ENCODE measurements at regions not wholly inside any gene's neighbourhood (a gene's known extent, or its start where the extent isn't known, plus 50 kb on each side); places are given as distances from the start of the nearest gene placed in this dataset.
A peak's percentile ranks its signal among the peaks of the same experiment; 100 is the strongest.

DNA sequence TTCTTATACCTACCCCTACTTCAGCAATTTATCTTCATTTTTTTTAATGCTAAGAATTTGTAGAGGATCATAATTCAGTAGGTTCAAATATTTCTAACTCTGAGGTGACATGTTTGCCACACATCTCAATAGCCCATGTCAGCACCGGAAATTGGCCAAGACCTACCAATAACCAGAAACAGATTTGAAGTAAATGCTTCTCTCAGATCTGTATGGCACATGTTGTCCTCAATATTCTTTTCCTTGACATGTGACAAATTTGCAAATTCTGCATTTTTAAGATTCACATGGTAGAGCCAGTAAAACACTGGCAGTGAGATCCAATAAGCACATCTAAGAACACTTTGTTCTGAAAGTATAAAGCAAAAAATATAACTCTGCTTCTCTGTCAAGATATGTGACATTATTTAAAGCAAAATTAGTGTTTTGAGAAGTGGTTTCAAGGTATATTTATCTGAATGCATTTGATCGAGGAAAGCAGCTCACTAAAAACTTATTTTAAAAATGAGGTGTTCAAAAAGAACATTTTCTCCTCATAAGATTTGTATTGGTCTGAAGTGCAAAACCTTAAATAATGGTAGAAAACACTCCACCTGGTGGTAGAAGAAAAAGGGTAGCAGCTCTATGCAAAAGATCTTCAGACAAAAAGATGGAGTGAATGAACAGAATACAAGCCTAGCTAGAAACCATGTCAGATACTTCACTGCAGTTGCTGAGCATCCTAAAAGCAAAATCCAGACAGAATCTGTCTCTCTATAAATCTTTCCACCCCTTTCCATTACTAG, 513.8 kb upstream of the FAM241A start:
- no peaks in the 10 kb centered on the region for H3K36me3 ChIP-seq
- intact Hi-C loops (cut with DNase I) = no loop called here
- no peak overlapping the region for H3K27ac ChIP-seq
- no peak for ATAC-seq
- FAIRE-seq = no peak
- no peaks in the 10 kb centered on the region for H3K4me1 ChIP-seq
- 37 to 52% methylated on average over 2 of the region's 2 CpGs for WGBS, 2 donors
- H3K27me3 ChIP-seq = peaks cover 0 to 15% (median 2%) of the 10 kb centered on the region in 4 donors
- DNase-seq = no peak
- no peak overlapping the region for H3K4me3 ChIP-seq
- TF ChIP-seq, protein P1, sequence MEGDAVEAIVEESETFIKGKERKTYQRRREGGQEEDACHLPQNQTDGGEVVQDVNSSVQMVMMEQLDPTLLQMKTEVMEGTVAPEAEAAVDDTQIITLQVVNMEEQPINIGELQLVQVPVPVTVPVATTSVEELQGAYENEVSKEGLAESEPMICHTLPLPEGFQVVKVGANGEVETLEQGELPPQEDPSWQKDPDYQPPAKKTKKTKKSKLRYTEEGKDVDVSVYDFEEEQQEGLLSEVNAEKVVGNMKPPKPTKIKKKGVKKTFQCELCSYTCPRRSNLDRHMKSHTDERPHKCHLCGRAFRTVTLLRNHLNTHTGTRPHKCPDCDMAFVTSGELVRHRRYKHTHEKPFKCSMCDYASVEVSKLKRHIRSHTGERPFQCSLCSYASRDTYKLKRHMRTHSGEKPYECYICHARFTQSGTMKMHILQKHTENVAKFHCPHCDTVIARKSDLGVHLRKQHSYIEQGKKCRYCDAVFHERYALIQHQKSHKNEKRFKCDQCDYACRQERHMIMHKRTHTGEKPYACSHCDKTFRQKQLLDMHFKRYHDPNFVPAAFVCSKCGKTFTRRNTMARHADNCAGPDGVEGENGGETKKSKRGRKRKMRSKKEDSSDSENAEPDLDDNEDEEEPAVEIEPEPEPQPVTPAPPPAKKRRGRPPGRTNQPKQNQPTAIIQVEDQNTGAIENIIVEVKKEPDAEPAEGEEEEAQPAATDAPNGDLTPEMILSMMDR (IDR thresholded peaks at IDR 0.05) = peak in 2 of 4 donors; percentile 9 to 18
- no peaks in the 10 kb centered on the region for H3K9me3 ChIP-seq

DNA sequence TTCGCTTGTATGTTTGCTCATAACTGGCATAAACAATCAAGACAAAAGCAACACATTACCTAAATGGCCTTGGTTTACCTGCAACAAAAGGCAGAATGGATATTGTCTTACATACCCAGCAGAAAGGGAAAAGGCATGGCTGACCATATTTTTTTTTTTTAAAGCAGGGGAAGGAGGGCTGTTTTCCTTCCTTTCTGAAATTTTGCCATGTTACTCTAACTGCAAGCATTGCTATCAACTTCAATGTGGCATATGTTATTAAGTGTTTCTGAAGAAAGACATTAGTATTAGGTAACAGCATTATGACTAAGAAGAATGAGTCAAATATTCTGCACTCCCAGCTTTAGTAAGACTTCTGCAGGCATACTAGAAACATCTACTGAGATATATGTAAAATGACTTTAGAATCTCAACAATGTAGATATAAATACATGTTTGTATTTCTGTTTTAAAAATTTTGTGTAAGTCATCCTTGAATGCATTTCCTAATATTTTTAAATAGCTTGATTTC, 512.6 kb upstream of the FAM241A start:
- H3K27me3 ChIP-seq = peaks cover 0 to 15% (median 2%) of the 10 kb centered on the region in 4 donors
- ATAC-seq (no peak), FAIRE-seq (no peak), DNase-seq (no peak)
- no peak overlapping the region for H3K4me3 ChIP-seq
- no peaks in the 10 kb centered on the region for H3K36me3 ChIP-seq
- TF ChIP-seq, protein P1 (IDR thresholded peaks at IDR 0.05) = no peak
- WGBS, 2 donors = 34 to 48% methylated on average over 1 of the region's 1 CpG
- intact Hi-C loops (cut with DNase I) = no loop called here
- H3K4me1 ChIP-seq = no peaks in the 10 kb centered on the region
- H3K9me3 ChIP-seq = no peaks in the 10 kb centered on the region
- H3K27ac ChIP-seq = no peak overlapping the region

DNA sequence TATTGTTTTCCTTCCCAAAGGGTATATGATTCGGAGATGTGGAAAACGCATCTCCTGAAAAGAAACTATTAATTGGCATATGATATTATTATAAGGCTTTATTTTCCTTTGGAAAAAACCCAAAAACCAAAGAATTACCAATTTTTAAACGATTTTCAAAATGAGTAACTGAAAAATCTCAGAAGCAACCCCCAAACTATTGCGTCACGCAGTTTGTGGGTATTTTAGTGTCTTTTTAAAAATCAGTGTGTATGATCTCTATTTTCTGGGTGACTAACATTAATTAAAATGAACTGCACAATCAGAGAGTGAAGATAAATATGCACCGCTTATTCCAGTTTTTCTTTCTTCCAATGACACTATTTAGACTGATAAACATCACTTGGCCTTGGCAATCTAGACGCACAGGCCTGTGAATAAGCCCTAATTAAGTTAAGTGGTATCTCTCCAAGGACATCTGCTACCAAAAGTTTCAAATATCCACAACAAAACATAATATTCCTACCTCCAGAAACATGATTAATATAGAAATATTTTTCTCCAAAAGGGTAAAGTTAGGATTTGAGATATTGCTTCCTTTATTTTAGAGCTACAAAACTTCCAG, 511.5 kb upstream of the FAM241A start:
- H3K4me3 ChIP-seq = no peak overlapping the region
- ATAC-seq (no peak), FAIRE-seq (no peak), DNase-seq (no peak)
- no peaks in the 10 kb centered on the region for H3K9me3 ChIP-seq
- no peaks in the 10 kb centered on the region for H3K4me1 ChIP-seq
- peaks cover 0 to 12% (median 2%) of the 10 kb centered on the region in 4 donors for H3K27me3 ChIP-seq
- H3K27ac ChIP-seq = no peak overlapping the region
- 59 to 71% methylated on average over 7 of the region's 7 CpGs for WGBS, 2 donors
- H3K36me3 ChIP-seq = no peaks in the 10 kb centered on the region
- intact Hi-C loops (cut with DNase I) = no loop called here
- TF ChIP-seq, protein P1 (IDR thresholded peaks at IDR 0.05) = no peak

DNA sequence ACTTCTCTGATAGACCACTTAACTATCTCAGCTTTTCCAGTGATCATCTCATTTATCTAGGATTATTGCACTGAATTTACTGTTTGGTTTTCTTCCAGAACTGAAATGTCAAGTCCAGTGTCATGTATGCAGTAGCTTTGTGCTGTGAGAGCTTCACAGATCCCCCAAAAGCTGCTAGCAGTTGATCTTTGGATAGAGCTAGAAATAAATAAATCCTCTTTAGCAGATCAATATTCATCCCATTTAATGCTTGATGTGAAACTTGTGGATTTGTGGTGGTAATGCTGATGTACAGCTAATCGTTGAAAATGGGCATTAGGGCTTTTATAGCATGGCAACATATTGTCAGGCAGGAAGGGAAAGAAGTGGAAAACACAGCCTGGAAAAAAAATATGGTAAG, 509.6 kb upstream of the FAM241A start:
- 47 to 58% methylated on average over 1 of the region's 1 CpG for WGBS, 2 donors
- H3K4me1 ChIP-seq = no peaks in the 10 kb centered on the region
- ATAC-seq = no peak
- DNase-seq = no peak
- H3K36me3 ChIP-seq = no peaks in the 10 kb centered on the region
- no peak for FAIRE-seq
- peaks cover 0 to 4% (median 0%) of the 10 kb centered on the region in 4 donors for H3K27me3 ChIP-seq
- H3K9me3 ChIP-seq = no peaks in the 10 kb centered on the region
- intact Hi-C loops (cut with DNase I) = loop anchor here in 1 of 3 donors (5.0 kb wide), 1 partner anchor 222 kb away; no protein-coding TSS in a partner anchor
- TF ChIP-seq, protein P1 (IDR thresholded peaks at IDR 0.05) = no peak
- H3K4me3 ChIP-seq = no peak overlapping the region
- no peak overlapping the region for H3K27ac ChIP-seq
